ACHN (cell line): ENCODE measurements at regions not wholly inside any gene's neighbourhood (a gene's known extent, or its start where the extent isn't known, plus 50 kb on each side); places are given as distances from the start of the nearest gene placed in this dataset.
"Not testable (repeated sequence)": the region's sequence is repeated elsewhere in the genome, so short reads cannot be mapped to it uniquely, and the experiment has no call there.

ENCODE experiments used
- DNase-seq: peaks from one replicate; pipeline ENCODE4 v3.0.0-alpha.2; 2015
- in situ Hi-C: cut with HindIII; loops from 2 replicates; pipeline ENCODE4 v1.10.0; 2017; ENCODE audit warnings: low sequenced_read_pairs, low pct_ligation_motif_present, low pct_unique_long_range_greater_than_20kb

GRCh38 chr1:173370586-173370985 lies 106.5 kb upstream of the PRDX6 start:
- DNase-seq, in situ Hi-C loops: not testable (repeated sequence)

- in situ Hi-C loops, DNase-seq: not testable (repeated sequence)
These were observed 101.1 kb upstream of the PRDX6 start for GRCh38 chr1:173376065-173376464.

GRCh38 chr1:173377266-173377665 lies 99.9 kb upstream of the PRDX6 start:
- in situ Hi-C loops, result no loop called here
- no peak for DNase-seq

DNA sequence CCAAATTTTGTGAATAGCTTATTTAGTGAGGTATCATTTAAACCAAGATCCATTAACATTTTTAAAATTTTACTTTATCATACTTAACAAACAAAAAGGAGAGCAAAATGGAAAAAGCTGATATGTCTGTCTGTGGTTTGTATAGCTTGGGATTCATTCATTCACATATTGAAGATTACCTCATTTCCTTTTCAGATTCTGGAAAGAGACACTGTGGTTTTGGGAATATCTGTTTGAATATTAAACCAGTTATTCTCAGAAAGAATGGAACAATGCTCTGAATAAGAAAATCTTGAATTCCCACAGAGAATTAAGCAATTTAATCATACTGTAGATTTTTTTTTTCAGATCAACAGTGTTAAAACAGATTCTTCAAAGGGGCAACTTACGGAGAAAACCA lies 93.8 kb upstream of the PRDX6 start:
- no peak for DNase-seq
- in situ Hi-C loops, result no loop called here

DNA sequence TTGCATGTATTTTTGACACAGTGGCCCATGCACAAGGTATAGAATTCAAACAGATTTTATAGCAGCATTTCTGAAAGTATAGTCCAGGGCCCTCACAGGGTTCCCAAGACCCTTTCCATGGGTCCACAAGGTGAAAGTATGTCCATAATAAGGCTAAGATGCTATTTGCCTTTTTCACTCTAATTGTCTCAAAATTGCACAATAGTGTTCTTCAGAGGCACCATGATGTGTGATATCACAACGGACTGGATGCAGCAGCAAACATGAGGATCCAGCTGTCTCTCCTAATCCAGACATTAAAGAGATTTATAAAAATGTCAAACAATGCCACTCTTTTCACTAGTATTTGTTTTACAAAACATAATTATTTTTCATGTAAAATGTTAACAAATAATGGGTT lies 88.8 kb upstream of the PRDX6 start:
- in situ Hi-C loops, result no loop called here
- no peak for DNase-seq

DNA sequence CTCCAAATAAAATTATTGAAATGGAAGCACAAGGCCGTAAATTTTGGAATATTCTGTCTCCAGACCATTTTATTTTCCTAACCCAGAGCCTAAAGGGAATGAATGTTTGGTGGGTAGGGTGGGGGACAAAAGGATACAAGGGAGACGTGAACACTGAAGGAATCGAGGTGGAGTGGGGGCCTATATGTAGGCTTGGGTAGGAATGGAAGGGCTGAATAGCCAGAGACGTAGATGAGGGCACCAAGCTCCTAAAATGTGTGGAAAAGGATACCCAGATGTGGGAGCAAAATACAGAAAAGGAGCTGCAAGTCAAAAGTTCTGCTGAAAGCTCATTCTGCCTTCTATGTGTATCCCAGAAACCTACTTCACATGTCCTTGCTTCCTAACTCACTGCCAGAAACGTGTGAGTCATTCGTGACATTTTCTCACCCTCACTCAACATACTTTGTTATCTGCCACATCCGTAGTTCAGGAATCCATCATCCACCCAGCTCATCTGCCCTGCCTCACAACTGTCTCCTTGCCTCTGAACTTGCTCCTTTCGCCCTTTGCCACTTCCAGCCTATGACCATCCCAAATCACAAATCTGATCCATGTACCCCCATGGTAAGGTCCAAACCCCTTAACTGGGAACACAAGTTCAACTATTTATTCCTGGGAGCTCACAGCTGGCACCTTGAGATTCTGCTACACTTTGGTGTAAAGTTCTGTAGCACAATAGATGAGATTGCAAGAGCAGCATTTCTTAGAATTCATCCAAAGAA lies 84.1 kb upstream of the PRDX6 start:
- in situ Hi-C loops, result no loop called here
- DNase-seq, result peak; percentile 62

GRCh38 chr1:173393659-173394000 lies 83.5 kb upstream of the PRDX6 start:
- in situ Hi-C loops, result no loop called here
- no peak for DNase-seq

DNA sequence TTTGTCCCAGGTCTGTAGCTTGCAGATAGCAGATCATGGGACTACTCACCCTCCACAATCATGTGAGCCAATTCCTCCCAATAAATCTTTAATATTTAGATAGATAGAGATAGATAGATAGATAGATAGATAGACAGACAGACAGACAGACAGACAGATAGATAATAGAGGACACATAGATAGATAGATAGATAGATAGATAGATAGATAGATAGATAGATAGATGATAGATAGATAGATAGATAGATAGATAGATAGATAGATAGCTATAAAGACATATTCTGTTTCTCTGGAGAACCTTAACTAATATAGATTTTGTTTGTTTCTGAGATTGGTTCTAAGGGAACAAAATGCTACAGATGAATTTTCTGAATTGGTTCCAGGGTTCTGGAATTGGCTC lies 82.3 kb upstream of the PRDX6 start:
- DNase-seq, in situ Hi-C loops: not testable (repeated sequence)

DNA sequence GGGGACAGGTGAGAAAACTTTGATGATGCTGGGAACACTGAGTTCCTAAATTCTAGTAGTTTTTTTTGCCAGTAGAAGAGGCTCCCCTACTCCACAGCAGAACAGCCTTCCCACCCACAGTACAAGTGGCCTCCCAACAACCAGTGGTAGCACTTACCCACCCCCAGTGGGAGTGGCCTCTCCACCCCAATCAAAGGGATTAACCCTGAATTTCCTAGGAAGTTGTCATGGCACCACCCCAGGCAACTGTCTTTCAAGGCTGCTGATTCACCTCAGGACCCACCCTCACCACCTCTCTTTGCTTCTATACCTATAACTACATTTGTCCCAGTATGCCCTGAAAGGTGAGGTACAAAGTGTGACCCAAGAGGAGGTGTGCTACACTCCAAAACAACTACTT lies 81.4 kb upstream of the PRDX6 start:
- in situ Hi-C loops, result no loop called here
- DNase-seq, result no peak

GRCh38 chr1:173400387-173400995 lies 76.6 kb upstream of the PRDX6 start:
- in situ Hi-C loops, result no loop called here

DNA sequence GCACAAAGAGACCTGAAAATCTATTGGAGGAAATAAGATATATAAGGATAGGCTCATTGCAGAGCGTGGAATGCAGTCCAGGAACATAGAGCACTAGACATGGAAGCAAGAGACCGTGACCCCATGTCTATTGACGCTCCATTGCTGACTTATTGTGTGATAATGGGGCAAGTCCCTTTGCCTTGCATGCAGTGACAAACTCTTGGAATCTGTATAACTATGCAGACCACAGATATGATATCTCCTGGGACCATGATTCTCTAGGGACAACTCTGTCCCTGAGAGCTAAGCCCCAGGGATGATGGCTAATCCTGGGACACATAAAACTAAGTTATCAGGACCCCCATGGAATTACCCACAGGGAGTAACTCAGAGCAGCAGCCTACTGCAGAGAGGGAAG lies 73.1 kb upstream of the PRDX6 start:
- in situ Hi-C loops, result no loop called here
- DNase-seq, result no peak

More at GRCh38 chr1:173400387-173400995, 76.6 kb upstream of the PRDX6 start:
- DNase-seq, result no peak

GRCh38 chr1:173405281-173405680 lies 71.9 kb upstream of the PRDX6 start:
- in situ Hi-C loops, result no loop called here
- no peak for DNase-seq

DNA sequence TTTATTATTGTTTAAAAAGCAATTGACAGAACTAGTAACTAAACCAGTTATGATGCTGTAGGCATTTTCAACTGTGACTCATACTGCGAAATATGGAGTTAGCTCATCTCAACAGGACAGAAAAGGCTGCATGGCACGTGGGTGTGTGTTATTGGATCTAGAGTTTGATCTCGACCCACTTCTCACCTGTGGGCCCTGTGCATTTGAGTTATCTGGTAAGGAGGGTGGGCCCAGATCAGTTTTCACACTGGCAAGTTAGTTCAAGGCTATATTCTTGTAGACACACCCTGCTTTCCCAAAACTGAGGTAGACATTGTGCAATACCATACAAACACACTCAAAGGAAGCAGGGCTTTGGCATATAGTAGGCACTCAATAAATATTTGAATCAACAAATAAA lies 71.3 kb upstream of the PRDX6 start:
- in situ Hi-C loops, result no loop called here
- peak; percentile 19 for DNase-seq

DNA sequence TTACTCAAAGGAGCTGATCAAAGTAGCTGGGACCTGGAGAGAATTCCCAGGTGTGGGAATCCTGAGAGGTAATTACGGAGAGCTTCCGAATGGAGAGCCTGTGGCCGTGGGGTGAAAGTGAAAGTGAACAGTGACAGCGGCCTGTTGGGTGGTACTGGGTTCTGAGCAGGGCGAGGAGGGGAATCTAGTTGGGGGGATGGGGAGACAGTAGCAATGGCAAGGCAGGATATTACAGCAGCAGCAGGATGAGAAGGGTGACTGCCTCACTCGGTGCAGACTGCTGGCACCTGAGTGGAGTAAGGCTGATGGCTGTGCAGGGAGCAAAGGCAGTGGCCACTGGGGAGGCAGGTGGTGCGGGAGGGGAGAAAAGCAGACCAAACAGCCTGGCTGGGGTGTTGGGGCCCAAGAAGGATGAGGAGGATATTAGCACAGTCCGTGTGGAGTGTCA lies 70.3 kb upstream of the PRDX6 start:
- in situ Hi-C loops, result no loop called here
- peak; percentile 22 for DNase-seq

- in situ Hi-C loops, result no loop called here
- DNase-seq, result no peak
These were observed 69.3 kb upstream of the PRDX6 start for GRCh38 chr1:173407846-173408245.

DNA sequence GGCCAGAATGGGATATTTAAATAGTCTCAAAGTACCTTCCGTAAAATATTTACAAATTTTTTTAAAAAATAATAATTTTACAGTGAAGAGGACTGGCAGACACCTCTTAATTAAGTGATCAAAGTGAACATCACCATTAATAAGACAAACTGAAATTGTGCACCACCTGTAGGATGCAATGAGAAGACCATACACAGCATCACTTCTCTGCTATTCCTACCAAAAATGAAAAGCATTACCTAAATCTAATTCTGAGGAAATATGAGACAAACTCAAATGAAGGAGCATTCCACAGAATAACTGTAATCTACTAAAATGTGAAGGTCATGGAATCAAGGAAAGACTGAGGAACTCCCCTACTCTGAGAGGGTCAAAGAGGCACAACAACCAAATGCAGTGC lies 68.2 kb upstream of the PRDX6 start:
- in situ Hi-C loops, result no loop called here
- DNase-seq, result no peak

DNA sequence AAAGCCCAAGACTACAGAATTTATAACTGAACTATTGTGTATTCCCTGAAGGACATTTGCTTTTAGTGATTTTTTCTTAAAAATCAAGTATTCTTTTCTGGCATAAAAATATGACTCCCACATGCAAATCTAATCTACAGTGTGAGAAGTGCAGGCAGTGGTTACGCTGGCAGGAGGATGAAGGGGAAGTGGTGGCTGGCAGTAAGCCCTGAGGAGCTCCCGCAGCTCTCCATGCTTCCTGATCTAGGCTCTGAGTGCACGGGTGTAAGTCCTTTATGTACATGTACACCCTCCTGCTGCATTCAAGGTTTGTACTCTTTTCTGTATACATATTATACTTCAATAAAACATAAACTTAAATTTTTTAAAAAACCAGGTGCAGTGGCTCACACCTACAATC lies 67.5 kb upstream of the PRDX6 start:
- in situ Hi-C loops, result no loop called here
- DNase-seq, result no peak

GRCh38 chr1:173410133-173410793 lies 66.9 kb upstream of the PRDX6 start:
- no peak for DNase-seq
- in situ Hi-C loops, result no loop called here

GRCh38 chr1:173410794-173411236 lies 66.3 kb upstream of the PRDX6 start:
- in situ Hi-C loops, result no loop called here
- no peak for DNase-seq
